MM.1S (cell line): ENCODE measurements at regions not wholly inside any gene's neighbourhood (a gene's known extent, or its start where the extent isn't known, plus 50 kb on each side); places are given as distances from the start of the nearest gene placed in this dataset.

Experiments used
- DNase-seq: peaks from one replicate; pipeline ENCODE4 v3.0.0-alpha.2; 2015
- H2AFZ ChIP-seq: fragments of 300-600 bp; sonication (generic); 2 replicates; pipeline ENCODE4 v1.6.0; 2016; ENCODE audit warnings: antibody characterized with exemption, low read length
- H3F3A ChIP-seq: fragments of 300-600 bp; sonication (generic); 2 replicates; pipeline ENCODE4 v1.6.1; 2016; ENCODE audit warnings: mild to moderate bottlenecking, antibody characterized with exemption, low read length, moderate library complexity, mixed read lengths; ENCODE audit not compliant: insufficient read depth
- H3K27ac ChIP-seq: fragments of 300-600 bp; sonication (generic); 2 replicates; pipeline ENCODE4 v1.5.1; 2016; ENCODE audit warnings: mild to moderate bottlenecking, low read length
- H3K27me3 ChIP-seq: fragments of 300-600 bp; sonication (generic); replicated peaks from 2 replicates; pipeline ENCODE4 v1.6.0; 2016; ENCODE audit warnings: low read length; ENCODE audit not compliant: insufficient read depth
- H3K36me3 ChIP-seq: fragments of 300-600 bp; sonication (generic); replicated peaks from 2 replicates; pipeline ENCODE4 v1.6.1; 2016; ENCODE audit warnings: mild to moderate bottlenecking, low read length, mixed read lengths; ENCODE audit not compliant: insufficient read depth
- H3K4me1 ChIP-seq: fragments of 300-600 bp; sonication (generic); 2 replicates; pipeline ENCODE4 v1.6.1; 2016; ENCODE audit warnings: low read length, mixed read lengths
- H3K4me2 ChIP-seq: fragments of 300-600 bp; sonication (generic); 2 replicates; pipeline ENCODE4 v1.6.0; 2016; ENCODE audit warnings: low read depth, low read length
- H3K4me3 ChIP-seq: fragments of 300-600 bp; sonication (generic); 2 replicates; pipeline ENCODE4 v1.5.1; 2016; ENCODE audit warnings: low read length, mixed read lengths
- H3K79me2 ChIP-seq: fragments of 300-600 bp; sonication (generic); 2 replicates; pipeline ENCODE4 v1.6.1; 2016; ENCODE audit warnings: mixed run types, low read length, mixed read lengths
- H3K9ac ChIP-seq: fragments of 300-600 bp; sonication (generic); 2 replicates; pipeline ENCODE4 v1.6.1; 2016; ENCODE audit warnings: low read length, mixed read lengths
- H3K9me2 ChIP-seq: fragments of 300-600 bp; sonication (generic); replicated peaks from 2 replicates; pipeline ENCODE4 v1.6.1; 2016; ENCODE audit warnings: mild to moderate bottlenecking, low read length, mixed read lengths; ENCODE audit not compliant: insufficient read depth
- H3K9me3 ChIP-seq: fragments of 300-600 bp; sonication (generic); replicated peaks from 2 replicates; pipeline ENCODE4 v1.6.1; 2016; ENCODE audit warnings: mild to moderate bottlenecking, low read length, mixed read lengths; ENCODE audit not compliant: insufficient read depth
- H4K20me1 ChIP-seq: fragments of 300-600 bp; sonication (generic); 2 replicates; pipeline ENCODE4 v1.6.1; 2016; ENCODE audit warnings: mild to moderate bottlenecking, low read length, moderate library complexity, mixed read lengths; ENCODE audit not compliant: insufficient read depth
- EZH2 ChIP-seq: fragments of 300-600 bp; sonication (generic); optimal IDR thresholded peaks from 2 replicates; pipeline ENCODE3; 2017; ENCODE audit warnings: low read depth, mild to moderate bottlenecking, antibody characterized with exemption, low read length, mixed read lengths
- EZH2phosphoT487 ChIP-seq: fragments of 300-600 bp; sonication (generic); IDR thresholded peaks from 2 replicates; pipeline ENCODE4 v1.6.1; 2018; ENCODE audit warnings: antibody characterized with exemption, low read length
- TF ChIP-seq, protein P1 (sequence below): fragments of 300-600 bp; sonication (generic); IDR thresholded peaks from 2 replicates; pipeline ENCODE4 v1.5.1; 2016; ENCODE audit warnings: antibody characterized with exemption, low read length, mixed read lengths

DNA sequence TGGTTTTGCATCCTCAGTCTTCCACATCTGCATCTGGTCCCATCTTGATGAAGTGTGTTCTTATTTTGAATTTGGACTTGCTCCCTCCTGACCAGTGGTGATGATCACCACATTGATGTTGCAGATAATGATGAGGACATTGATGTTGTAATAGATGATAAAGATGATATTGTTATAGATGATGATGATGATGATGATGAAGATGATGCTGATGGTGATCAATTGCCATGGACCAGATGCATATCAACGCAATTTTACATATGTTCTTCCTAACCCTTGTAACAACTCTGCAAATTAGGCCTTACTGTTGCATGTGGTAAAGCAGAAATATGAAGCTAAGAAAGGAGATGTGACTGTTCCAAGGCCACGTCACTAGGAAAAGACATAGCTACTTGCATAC, 380.3 kb upstream of the TBX3 start:
- H3K9me2 ChIP-seq, result no peaks in the 10 kb centered on the region
- no peak overlapping the region for H3K27ac ChIP-seq
- H3K4me3 ChIP-seq, result no peak overlapping the region
- no peaks in the 10 kb centered on the region for H3K9me3 ChIP-seq
- TF ChIP-seq EZH2 (no peak), EZH2phosphoT487 (no peak)
- TF ChIP-seq, protein P1, sequence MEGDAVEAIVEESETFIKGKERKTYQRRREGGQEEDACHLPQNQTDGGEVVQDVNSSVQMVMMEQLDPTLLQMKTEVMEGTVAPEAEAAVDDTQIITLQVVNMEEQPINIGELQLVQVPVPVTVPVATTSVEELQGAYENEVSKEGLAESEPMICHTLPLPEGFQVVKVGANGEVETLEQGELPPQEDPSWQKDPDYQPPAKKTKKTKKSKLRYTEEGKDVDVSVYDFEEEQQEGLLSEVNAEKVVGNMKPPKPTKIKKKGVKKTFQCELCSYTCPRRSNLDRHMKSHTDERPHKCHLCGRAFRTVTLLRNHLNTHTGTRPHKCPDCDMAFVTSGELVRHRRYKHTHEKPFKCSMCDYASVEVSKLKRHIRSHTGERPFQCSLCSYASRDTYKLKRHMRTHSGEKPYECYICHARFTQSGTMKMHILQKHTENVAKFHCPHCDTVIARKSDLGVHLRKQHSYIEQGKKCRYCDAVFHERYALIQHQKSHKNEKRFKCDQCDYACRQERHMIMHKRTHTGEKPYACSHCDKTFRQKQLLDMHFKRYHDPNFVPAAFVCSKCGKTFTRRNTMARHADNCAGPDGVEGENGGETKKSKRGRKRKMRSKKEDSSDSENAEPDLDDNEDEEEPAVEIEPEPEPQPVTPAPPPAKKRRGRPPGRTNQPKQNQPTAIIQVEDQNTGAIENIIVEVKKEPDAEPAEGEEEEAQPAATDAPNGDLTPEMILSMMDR, result no peak
- no peak overlapping the region for H2AFZ ChIP-seq
- H3K36me3 ChIP-seq, result no peaks in the 10 kb centered on the region
- H3K4me1 ChIP-seq, result no peaks in the 10 kb centered on the region
- H3K9ac ChIP-seq, result no peak overlapping the region
- H4K20me1 ChIP-seq, result no peaks in the 10 kb centered on the region
- no peaks in the 10 kb centered on the region for H3K79me2 ChIP-seq
- no peaks in the 10 kb centered on the region for H3F3A ChIP-seq
- no peak for DNase-seq
- no peaks in the 10 kb centered on the region for H3K27me3 ChIP-seq
- no peak overlapping the region for H3K4me2 ChIP-seq

DNA sequence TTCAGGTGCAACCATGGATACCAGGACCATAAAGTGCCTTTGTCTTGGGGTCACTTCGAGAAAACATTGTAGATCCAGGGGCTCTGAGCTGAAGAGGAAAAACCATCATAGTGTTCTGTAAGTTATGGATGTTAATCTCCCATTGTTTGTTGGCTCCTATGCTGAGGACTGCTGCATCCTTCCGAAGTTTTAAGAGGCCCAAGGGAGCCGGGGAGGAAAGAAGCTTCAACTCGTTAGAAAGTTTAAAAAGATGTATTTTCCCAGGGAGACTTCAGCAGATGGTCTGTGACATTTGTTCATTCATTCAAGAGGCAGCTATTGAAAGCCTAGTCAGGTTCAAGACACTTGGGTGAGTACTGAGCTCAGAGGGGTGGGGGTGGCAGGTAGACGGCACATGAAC, 378.8 kb upstream of the TBX3 start:
- Histone ChIP-seq H2AFZ (no peak overlapping the region), H3K4me3 (no peak overlapping the region), H3K9me2 (no peaks in the 10 kb centered on the region), H3K9ac (no peak overlapping the region), H3K79me2 (no peaks in the 10 kb centered on the region), H4K20me1 (no peaks in the 10 kb centered on the region), H3K9me3 (no peaks in the 10 kb centered on the region), H3K36me3 (no peaks in the 10 kb centered on the region), H3K27me3 (no peaks in the 10 kb centered on the region), H3K4me2 (no peak overlapping the region), H3K4me1 (no peaks in the 10 kb centered on the region), H3K27ac (no peak overlapping the region), H3F3A (no peaks in the 10 kb centered on the region)
- no peak for TF ChIP-seq EZH2phosphoT487
- DNase-seq, result no peak

DNA sequence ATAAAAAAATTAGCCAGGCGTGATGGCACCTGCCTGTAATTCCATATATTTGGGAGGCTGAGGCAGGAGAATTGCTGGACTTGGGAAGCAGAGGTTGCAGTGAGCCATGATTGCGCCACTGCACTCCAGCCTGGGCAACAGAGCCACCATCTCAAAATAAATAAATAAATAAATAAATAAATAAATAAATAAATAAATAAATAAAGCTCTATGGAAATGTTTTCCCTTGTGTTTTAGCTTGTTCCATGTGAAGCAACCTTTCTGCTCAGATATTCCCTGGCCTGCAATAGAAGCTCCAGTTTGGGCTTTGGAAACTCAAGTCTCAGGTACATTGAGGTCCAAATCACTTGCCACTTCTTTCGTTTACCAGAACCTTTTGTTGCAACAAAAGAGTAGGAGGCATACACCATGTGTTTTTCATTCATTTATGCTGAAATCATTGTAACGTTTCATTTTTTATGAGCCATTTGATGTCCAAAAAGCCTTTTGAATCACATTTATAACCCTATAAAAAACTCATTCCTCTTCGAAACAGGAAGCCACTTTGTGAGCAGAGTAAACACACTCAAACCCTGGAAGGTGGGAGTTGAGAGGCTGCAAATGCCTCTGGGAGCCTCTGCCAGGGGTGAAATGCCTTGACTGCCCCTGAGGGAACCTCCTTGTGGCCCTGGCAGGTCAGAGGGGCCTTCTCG, 376.6 kb upstream of the TBX3 start:
- Histone ChIP-seq H3K27me3 (no peaks in the 10 kb centered on the region), H2AFZ (no peak overlapping the region), H3K9ac (no peak overlapping the region), H3K4me1 (no peaks in the 10 kb centered on the region), H3K9me3 (no peaks in the 10 kb centered on the region), H3F3A (no peaks in the 10 kb centered on the region), H3K36me3 (no peaks in the 10 kb centered on the region), H3K27ac (no peak overlapping the region), H3K4me3 (no peak overlapping the region), H3K9me2 (no peaks in the 10 kb centered on the region), H4K20me1 (no peaks in the 10 kb centered on the region), H3K79me2 (no peaks in the 10 kb centered on the region), H3K4me2 (no peak overlapping the region)
- TF ChIP-seq EZH2, result no peak
- TF ChIP-seq EZH2phosphoT487, result no peak
- TF ChIP-seq, protein P1, result no peak
- no peak for DNase-seq

DNA sequence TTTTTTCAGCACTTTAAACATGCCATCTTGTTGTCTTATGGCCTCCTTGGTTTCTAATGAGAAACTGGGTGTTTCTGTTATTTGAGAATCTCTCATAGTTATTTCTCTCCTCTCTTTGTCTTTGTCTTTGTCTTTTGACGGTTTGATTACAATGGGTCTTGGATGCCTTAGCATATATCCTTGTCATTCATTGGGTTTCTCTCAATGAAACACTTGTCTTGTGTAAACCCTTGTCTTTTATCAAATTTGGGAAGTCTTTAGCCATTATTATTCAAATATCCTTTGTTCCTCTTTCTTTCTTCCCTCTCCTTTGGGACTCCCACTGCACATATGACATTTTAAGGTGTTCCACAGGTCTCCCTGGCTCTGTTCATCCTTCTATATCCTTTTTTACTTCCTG, 373.5 kb upstream of the TBX3 start:
- TF ChIP-seq EZH2phosphoT487, result no peak
- TF ChIP-seq, protein P1, result no peak
- Histone ChIP-seq H4K20me1 (no peaks in the 10 kb centered on the region), H2AFZ (no peak overlapping the region), H3K9ac (no peak overlapping the region), H3K4me2 (no peak overlapping the region), H3K79me2 (no peaks in the 10 kb centered on the region), H3K9me2 (no peaks in the 10 kb centered on the region), H3K9me3 (no peaks in the 10 kb centered on the region), H3K4me1 (no peaks in the 10 kb centered on the region), H3F3A (no peaks in the 10 kb centered on the region), H3K36me3 (no peaks in the 10 kb centered on the region), H3K27me3 (no peaks in the 10 kb centered on the region), H3K27ac (no peak overlapping the region), H3K4me3 (no peak overlapping the region)
- no peak for DNase-seq
